LNCAP (cell line): ENCODE measurements at regions not wholly inside any gene's neighbourhood (a gene's known extent, or its start where the extent isn't known, plus 50 kb on each side); places are given as distances from the start of the nearest gene placed in this dataset.

Experiments
- TF ChIP-seq, protein P1 (sequence below): fragments of 450-650 bp; IDR thresholded peaks from 2 replicates; pipeline ENCODE4 v1.5.1; 2017; ENCODE audit warnings: mild to moderate bottlenecking

DNA sequence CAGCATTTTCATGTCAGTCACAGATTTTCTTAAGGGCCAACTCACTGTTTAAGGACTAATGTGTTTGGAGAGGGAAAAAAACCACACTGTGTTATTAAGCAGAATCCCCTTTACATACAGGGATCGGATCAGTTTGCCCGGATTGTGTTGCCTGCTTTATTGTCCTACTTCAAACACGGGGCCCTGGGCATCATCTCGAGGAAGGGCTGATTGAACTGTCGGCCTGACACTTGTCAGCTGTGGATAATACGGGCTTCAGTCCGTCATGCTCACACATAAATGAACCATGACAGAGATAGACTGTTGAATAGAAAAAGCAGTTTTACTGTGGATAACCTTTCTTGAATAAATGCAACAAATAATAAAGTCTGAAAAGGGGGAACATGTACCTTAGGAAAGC lies 325.0 kb downstream of the ZSWIM6 start:
- TF ChIP-seq, protein P1, sequence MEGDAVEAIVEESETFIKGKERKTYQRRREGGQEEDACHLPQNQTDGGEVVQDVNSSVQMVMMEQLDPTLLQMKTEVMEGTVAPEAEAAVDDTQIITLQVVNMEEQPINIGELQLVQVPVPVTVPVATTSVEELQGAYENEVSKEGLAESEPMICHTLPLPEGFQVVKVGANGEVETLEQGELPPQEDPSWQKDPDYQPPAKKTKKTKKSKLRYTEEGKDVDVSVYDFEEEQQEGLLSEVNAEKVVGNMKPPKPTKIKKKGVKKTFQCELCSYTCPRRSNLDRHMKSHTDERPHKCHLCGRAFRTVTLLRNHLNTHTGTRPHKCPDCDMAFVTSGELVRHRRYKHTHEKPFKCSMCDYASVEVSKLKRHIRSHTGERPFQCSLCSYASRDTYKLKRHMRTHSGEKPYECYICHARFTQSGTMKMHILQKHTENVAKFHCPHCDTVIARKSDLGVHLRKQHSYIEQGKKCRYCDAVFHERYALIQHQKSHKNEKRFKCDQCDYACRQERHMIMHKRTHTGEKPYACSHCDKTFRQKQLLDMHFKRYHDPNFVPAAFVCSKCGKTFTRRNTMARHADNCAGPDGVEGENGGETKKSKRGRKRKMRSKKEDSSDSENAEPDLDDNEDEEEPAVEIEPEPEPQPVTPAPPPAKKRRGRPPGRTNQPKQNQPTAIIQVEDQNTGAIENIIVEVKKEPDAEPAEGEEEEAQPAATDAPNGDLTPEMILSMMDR, result no peak

GRCh38 chr5:61657686-61658085 lies 325.6 kb downstream of the ZSWIM6 start:
- TF ChIP-seq, protein P1, result no peak

DNA sequence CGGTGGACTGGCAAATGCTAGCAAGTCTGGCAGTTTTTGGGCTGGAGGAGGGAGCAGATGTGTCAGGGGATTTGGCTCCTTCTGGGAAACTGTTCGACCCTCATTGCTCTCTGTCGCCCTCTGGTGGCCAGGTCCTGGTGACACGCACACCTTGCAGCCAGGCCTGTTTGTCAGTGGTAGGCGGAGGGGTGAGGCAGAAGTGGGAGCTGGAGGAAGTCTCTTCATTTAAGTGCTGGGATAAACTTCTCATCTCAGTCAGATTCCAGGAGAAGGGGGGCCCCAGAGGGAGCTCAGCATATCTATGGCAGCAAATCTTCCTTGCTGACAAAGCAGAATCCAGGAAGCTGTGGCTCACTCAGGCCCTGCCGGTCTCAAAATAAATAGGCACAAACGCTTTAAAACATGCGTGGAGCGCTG lies 326.5 kb downstream of the ZSWIM6 start:
- TF ChIP-seq, protein P1, result peak; percentile 90

GRCh38 chr5:61659221-61659696 lies 327.2 kb downstream of the ZSWIM6 start:
- TF ChIP-seq, protein P1, result no peak

- TF ChIP-seq, protein P1, result no peak
Observed at GRCh38 chr5:61662670-61663069, 330.6 kb downstream of the ZSWIM6 start.

DNA sequence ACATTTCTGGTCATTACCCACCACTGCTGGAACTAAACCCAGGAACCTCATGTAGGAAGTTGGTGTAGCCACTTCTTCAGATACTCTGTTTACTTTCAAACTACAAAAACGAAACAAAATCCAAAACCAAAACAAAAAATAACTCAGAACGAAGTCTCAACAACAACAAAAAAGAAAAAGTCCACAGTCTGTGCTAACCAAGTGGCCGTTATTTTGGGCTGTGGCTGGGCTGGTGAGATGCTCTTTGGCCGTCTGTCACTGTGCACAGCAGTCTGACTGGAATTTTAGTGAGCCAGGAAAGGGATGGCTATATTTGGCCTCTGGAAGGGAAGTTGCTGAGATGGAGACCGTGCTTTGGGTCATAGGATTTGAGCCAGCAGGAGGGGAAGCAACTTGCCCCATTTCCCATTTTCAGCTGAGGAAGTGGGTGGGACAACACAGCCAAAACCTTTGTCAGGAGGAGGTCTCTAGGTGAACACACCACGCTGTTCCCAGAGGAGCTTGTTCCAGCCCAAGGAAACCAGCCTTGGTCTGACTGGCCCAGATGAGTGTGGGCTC lies 334.1 kb downstream of the ZSWIM6 start:
- TF ChIP-seq, protein P1, result no peak

GRCh38 chr5:61667525-61668218 lies 335.6 kb downstream of the ZSWIM6 start:
- TF ChIP-seq, protein P1, result no peak
